Brain microvascular endothelial cell (primary cell): ENCODE measurements at regions not wholly inside any gene's neighbourhood (a gene's known extent, or its start where the extent isn't known, plus 50 kb on each side); places are given as distances from the start of the nearest gene placed in this dataset.

Source experiments
- DNase-seq: peaks from one replicate; pipeline ENCODE4 v3.0.0-alpha.2; 2020
- H3K27ac ChIP-seq: fragments of 250-450 bp; sonication (Bioruptor Pico); 2 replicates; pipeline ENCODE4 v1.5.1; 2020; ENCODE audit warnings: mild to moderate bottlenecking, moderate library complexity
- H3K27me3 ChIP-seq: fragments of 250-450 bp; sonication (Bioruptor Pico); replicated peaks from 2 replicates; pipeline ENCODE4 v1.5.1; 2020; ENCODE audit warnings: mild to moderate bottlenecking
- H3K36me3 ChIP-seq: fragments of 250-450 bp; sonication (Bioruptor Pico); replicated peaks from 2 replicates; pipeline ENCODE4 v1.5.1; 2020; ENCODE audit warnings: mild to moderate bottlenecking
- H3K4me3 ChIP-seq: 2 replicates; pipeline ENCODE4 v1.5.1; 2011; ENCODE audit warnings: low read depth, mild to moderate bottlenecking, control low read depth, low read length, moderate library complexity
- in situ Hi-C: cut with HindIII; loops from 2 replicates; pipeline ENCODE4 v1.10.0; 2017; ENCODE audit warnings: low sequenced_read_pairs, low pct_ligation_motif_present
- TF ChIP-seq, protein P1 (sequence below): IDR thresholded peaks from 2 replicates; pipeline ENCODE4 v1.5.1; 2011; ENCODE audit warnings: low read depth, mild to moderate bottlenecking, moderate library complexity, low read length, control low read depth, inconsistent platforms; ENCODE audit errors: missing control alignments

- Histone ChIP-seq H3K36me3 (no peaks in the 10 kb centered on the region), H3K4me3 (no peak overlapping the region), H3K27ac (no peak overlapping the region), H3K27me3 (no peaks in the 10 kb centered on the region)
- TF ChIP-seq, protein P1, sequence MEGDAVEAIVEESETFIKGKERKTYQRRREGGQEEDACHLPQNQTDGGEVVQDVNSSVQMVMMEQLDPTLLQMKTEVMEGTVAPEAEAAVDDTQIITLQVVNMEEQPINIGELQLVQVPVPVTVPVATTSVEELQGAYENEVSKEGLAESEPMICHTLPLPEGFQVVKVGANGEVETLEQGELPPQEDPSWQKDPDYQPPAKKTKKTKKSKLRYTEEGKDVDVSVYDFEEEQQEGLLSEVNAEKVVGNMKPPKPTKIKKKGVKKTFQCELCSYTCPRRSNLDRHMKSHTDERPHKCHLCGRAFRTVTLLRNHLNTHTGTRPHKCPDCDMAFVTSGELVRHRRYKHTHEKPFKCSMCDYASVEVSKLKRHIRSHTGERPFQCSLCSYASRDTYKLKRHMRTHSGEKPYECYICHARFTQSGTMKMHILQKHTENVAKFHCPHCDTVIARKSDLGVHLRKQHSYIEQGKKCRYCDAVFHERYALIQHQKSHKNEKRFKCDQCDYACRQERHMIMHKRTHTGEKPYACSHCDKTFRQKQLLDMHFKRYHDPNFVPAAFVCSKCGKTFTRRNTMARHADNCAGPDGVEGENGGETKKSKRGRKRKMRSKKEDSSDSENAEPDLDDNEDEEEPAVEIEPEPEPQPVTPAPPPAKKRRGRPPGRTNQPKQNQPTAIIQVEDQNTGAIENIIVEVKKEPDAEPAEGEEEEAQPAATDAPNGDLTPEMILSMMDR: no peak
- in situ Hi-C loops: no loop called here
- no peak for DNase-seq
Measured at GRCh38 chr11:45067966-45068365, 78.5 kb upstream of the PRDM11 start.

GRCh38 chr11:45071232-45071631 lies 75.2 kb upstream of the PRDM11 start:
- Histone ChIP-seq H3K27me3 (peaks cover 2% of the 10 kb centered on the region), H3K36me3 (no peaks in the 10 kb centered on the region), H3K27ac (no peak overlapping the region), H3K4me3 (no peak overlapping the region)
- DNase-seq: no peak
- in situ Hi-C loops: no loop called here
- TF ChIP-seq, protein P1: no peak

DNA sequence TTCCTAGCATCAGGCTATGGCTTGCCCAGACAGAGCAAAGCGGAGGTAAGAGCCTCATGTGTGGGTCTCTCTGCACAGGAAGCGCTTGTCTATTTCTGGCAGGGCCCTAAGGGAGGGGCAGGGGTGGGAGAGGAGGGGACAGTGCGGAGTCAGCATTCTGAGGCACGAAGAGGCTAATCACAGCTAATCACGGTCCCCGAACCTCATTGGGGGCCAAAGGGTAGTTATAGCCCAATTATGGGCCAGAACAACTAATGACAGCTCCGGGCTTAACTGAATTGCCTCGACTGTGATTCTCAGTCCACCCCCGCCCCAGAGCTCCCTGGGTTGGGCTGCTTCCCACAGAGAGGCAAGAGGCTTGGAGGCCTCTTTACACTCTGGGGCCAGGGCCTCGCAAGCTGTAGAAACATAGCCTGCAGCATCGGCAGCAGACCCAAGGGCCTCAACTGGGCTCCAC lies 72.7 kb upstream of the PRDM11 start:
- Histone ChIP-seq H3K27me3 (peaks cover 2% of the 10 kb centered on the region), H3K4me3 (no peak overlapping the region), H3K27ac (no peak overlapping the region), H3K36me3 (no peaks in the 10 kb centered on the region)
- in situ Hi-C loops: no loop called here
- TF ChIP-seq, protein P1: no peak
- no peak for DNase-seq

DNA sequence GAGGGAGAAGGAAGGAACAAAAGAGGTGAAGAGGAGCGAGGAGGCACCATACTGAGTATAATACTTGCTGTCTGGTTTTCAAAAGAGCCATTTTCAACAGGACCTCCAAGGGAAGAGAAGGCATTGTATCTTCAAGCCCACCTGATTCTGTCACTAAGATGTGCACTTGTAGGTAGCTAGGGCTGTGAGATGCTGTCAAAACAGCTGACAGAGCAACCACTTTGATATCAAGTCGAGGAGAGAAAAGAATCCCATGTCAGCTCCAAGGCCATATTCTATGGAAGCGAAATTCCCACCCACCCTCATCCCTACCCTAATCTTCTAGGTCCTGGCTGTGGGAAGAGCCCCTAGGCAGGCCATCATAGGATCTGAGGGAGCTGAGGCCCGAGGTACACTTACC lies 70.9 kb upstream of the PRDM11 start:
- no peak overlapping the region for H3K27ac ChIP-seq
- no peak overlapping the region for H3K4me3 ChIP-seq
- no peak for DNase-seq
- H3K27me3 ChIP-seq: peaks cover 2% of the 10 kb centered on the region
- no peaks in the 10 kb centered on the region for H3K36me3 ChIP-seq
- in situ Hi-C loops: no loop called here
- TF ChIP-seq, protein P1: no peak

- TF ChIP-seq, protein P1: no peak
- Histone ChIP-seq H3K27me3 (peaks cover 2% of the 10 kb centered on the region), H3K36me3 (no peaks in the 10 kb centered on the region), H3K27ac (no peak overlapping the region), H3K4me3 (no peak overlapping the region)
- no peak for DNase-seq
- in situ Hi-C loops: no loop called here
Measured at GRCh38 chr11:45075952-45076351, 70.5 kb upstream of the PRDM11 start.

GRCh38 chr11:45076761-45077160 lies 69.7 kb upstream of the PRDM11 start:
- TF ChIP-seq, protein P1: no peak
- in situ Hi-C loops: no loop called here
- H3K36me3 ChIP-seq: no peaks in the 10 kb centered on the region
- H3K27ac ChIP-seq: no peak overlapping the region
- no peak for DNase-seq
- H3K27me3 ChIP-seq: peaks cover 2% of the 10 kb centered on the region
- H3K4me3 ChIP-seq: no peak overlapping the region
